ENCODE measurements at regions not wholly inside any gene's neighbourhood (a gene's known extent, or its start where the extent isn't known, plus 50 kb on each side); places are given as distances from the start of the nearest gene placed in this dataset.

- no peak for TF ChIP-seq YY1 (IDR thresholded peaks at IDR 0.05)
- no peak for TF ChIP-seq CTCF (IDR thresholded peaks at IDR 0.05; ENCODE audit: low read depth, low read length, missing input control)
- TF ChIP-seq REST (IDR thresholded peaks at IDR 0.05): no peak
- no peak for TF ChIP-seq MAX (IDR thresholded peaks at IDR 0.05)
- no peak for TF ChIP-seq JUND (IDR thresholded peaks at IDR 0.05)
- no peak for TF ChIP-seq TAF1 (conservative IDR thresholded peaks at IDR 0.05)
- TF ChIP-seq RAD21 (IDR thresholded peaks at IDR 0.05): no peak
- TF ChIP-seq RXRA (IDR thresholded peaks at IDR 0.05): no peak
Observed at GRCh38 chr13:47046706-47047105, 149.9 kb upstream of the HTR2A start.
